Spleen (tissue), 7 donors: ENCODE measurements at regions not wholly inside any gene's neighbourhood (a gene's known extent, or its start where the extent isn't known, plus 50 kb on each side); places are given as distances from the start of the nearest gene placed in this dataset.

Source experiments
- POLR2A ChIP-seq, 3 donors: fragments of 450-650 bp; IDR thresholded peaks; one replicate each; pipeline ENCODE4 v1.5.1; 2017; ENCODE audit warnings: antibody characterized with exemption in 3 of 3, mild to moderate bottlenecking in 1 of 3
- POLR2AphosphoS5 ChIP-seq, 3 donors: sonication (generic); formaldehyde crosslinking; IDR thresholded peaks; one replicate each; pipeline ENCODE4 v1.5.1; 2017; ENCODE audit warnings: antibody characterized with exemption in 3 of 3
- TF ChIP-seq, protein P1 (sequence below), 11 experiments: fragments of 200-600 bp in 7 of 11; fragments of 450-650 bp in 4 of 11; sonication (generic) in 4 of 11; IDR thresholded peaks in 8 of 11; conservative IDR thresholded peaks in 3 of 11; 1 replicate in 7 of 11; 2 replicates in 4 of 11; pipeline versions ENCODE4 v1.4.0 to v1.8.0; 2016 to 2021; ENCODE audit warnings: antibody characterized with exemption in 11 of 11, inconsistent platforms in 4 of 11, mild to moderate bottlenecking in 1 of 11
- donor health status: DM: no; HTN: no; CAD: no; lungs with moderate emphysema.
- donor health status: DM: no; HTN: no; CAD: no.
- donor health status: DM: no; HTN: no; CAD: no.

GRCh38 chr10:78281627-78282026 is 248.0 kb downstream of the RPS24 start:
- TF ChIP-seq, protein P1, sequence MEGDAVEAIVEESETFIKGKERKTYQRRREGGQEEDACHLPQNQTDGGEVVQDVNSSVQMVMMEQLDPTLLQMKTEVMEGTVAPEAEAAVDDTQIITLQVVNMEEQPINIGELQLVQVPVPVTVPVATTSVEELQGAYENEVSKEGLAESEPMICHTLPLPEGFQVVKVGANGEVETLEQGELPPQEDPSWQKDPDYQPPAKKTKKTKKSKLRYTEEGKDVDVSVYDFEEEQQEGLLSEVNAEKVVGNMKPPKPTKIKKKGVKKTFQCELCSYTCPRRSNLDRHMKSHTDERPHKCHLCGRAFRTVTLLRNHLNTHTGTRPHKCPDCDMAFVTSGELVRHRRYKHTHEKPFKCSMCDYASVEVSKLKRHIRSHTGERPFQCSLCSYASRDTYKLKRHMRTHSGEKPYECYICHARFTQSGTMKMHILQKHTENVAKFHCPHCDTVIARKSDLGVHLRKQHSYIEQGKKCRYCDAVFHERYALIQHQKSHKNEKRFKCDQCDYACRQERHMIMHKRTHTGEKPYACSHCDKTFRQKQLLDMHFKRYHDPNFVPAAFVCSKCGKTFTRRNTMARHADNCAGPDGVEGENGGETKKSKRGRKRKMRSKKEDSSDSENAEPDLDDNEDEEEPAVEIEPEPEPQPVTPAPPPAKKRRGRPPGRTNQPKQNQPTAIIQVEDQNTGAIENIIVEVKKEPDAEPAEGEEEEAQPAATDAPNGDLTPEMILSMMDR (IDR thresholded peaks at IDR 0.05 in 8 of 11, conservative IDR thresholded peaks at IDR 0.05 in 3 of 11) = no peak
- TF ChIP-seq POLR2A (IDR thresholded peaks at IDR 0.05) = no peak
- TF ChIP-seq POLR2AphosphoS5 (IDR thresholded peaks at IDR 0.05) = no peak
